H9 (cell line): ENCODE measurements at regions not wholly inside any gene's neighbourhood (a gene's known extent, or its start where the extent isn't known, plus 50 kb on each side); places are given as distances from the start of the nearest gene placed in this dataset.

Experiments
- DNase-seq: peaks from one replicate; pipeline ENCODE4 v3.0.0-alpha.2; 2017
- H2AFZ ChIP-seq: one replicate; pipeline ENCODE4 v1.6.1; 2013; ENCODE audit warnings: mild to moderate bottlenecking, low read length, control low read depth, moderate library complexity
- H2AK5ac ChIP-seq: 2 replicates; pipeline ENCODE4 v1.6.1; 2013; ENCODE audit warnings: low read length, control low read depth, mixed read lengths; ENCODE audit not compliant: insufficient read length
- H2BK120ac ChIP-seq: one replicate; pipeline ENCODE4 v1.6.1; 2013; ENCODE audit warnings: low read depth, mild to moderate bottlenecking, low read length, control low read depth, inconsistent platforms; ENCODE audit not compliant: poor library complexity, severe bottlenecking
- H2BK12ac ChIP-seq: 2 replicates; pipeline ENCODE4 v1.6.1; 2013; ENCODE audit warnings: low read length, control low read depth, mixed read lengths, low read depth; ENCODE audit not compliant: insufficient read length
- H2BK15ac ChIP-seq: 2 replicates; pipeline ENCODE4 v1.6.1; 2013; ENCODE audit warnings: low read depth, low read length, control low read depth
- H2BK20ac ChIP-seq: one replicate; pipeline ENCODE4 v1.6.1; 2013; ENCODE audit warnings: low read depth, mild to moderate bottlenecking, low read length, control low read depth, inconsistent platforms; ENCODE audit not compliant: poor library complexity, severe bottlenecking
- H2BK5ac ChIP-seq: 2 replicates; pipeline ENCODE4 v1.6.1; 2013; ENCODE audit warnings: low read length, control low read depth, mixed read lengths; ENCODE audit not compliant: insufficient read length
- H3K14ac ChIP-seq: 2 replicates; pipeline ENCODE4 v1.6.1; 2013; ENCODE audit warnings: low read length, control low read depth; ENCODE audit not compliant: insufficient read depth
- H3K18ac ChIP-seq: 2 replicates; pipeline ENCODE4 v1.6.1; 2013; ENCODE audit warnings: low read depth, mild to moderate bottlenecking, mixed read lengths, low read length, control low read depth; ENCODE audit not compliant: insufficient read length
- H3K23ac ChIP-seq: 2 replicates; pipeline ENCODE4 v1.6.1; 2013; ENCODE audit warnings: low read length, control low read depth, mixed read lengths, low read depth; ENCODE audit not compliant: insufficient read length
- H3K23me2 ChIP-seq: 2 replicates; pipeline ENCODE4 v1.6.1; 2013; ENCODE audit warnings: low read depth, mild to moderate bottlenecking, mixed read lengths, low read length, control low read depth; ENCODE audit not compliant: insufficient read length, poor library complexity, severe bottlenecking
- H3K27ac ChIP-seq: 2 replicates; pipeline ENCODE4 v1.5.1; 2013; ENCODE audit warnings: low read length, control low read depth, mixed read lengths, low read depth; ENCODE audit not compliant: insufficient read length
- H3K27me3 ChIP-seq: 2 replicates; pipeline ENCODE4 v1.6.1; 2013; ENCODE audit warnings: low read length, control low read depth, inconsistent platforms; ENCODE audit not compliant: insufficient read depth
- H3K4ac ChIP-seq: 2 replicates; pipeline ENCODE4 v1.6.1; 2013; ENCODE audit warnings: low read depth, mild to moderate bottlenecking, control low read depth, inconsistent platforms, low read length, moderate library complexity
- H3K4me1 ChIP-seq: 2 replicates; pipeline ENCODE4 v1.6.1; 2013; ENCODE audit warnings: low read length, control low read depth, inconsistent platforms; ENCODE audit not compliant: insufficient read depth
- H3K4me2 ChIP-seq: 2 replicates; pipeline ENCODE4 v1.6.1; 2013; ENCODE audit warnings: low read length, control low read depth, mixed read lengths; ENCODE audit not compliant: insufficient read length, insufficient read depth
- H3K56ac ChIP-seq: 2 replicates; pipeline ENCODE4 v1.6.1; 2013; ENCODE audit warnings: low read depth, mild to moderate bottlenecking, mixed read lengths, low read length, control low read depth; ENCODE audit not compliant: insufficient read length
- H3K79me1 ChIP-seq: 2 replicates; pipeline ENCODE4 v1.6.1; 2013; ENCODE audit warnings: low read depth, mild to moderate bottlenecking, moderate library complexity, low read length, control low read depth, inconsistent platforms; ENCODE audit not compliant: insufficient read depth, poor library complexity, severe bottlenecking
- H3K79me2 ChIP-seq: 2 replicates; pipeline ENCODE4 v1.6.1; 2013; ENCODE audit warnings: low read length, control low read depth, inconsistent platforms; ENCODE audit not compliant: insufficient read depth
- H3K9ac ChIP-seq: 2 replicates; pipeline ENCODE4 v1.6.1; 2013; ENCODE audit warnings: low read length, control low read depth, mixed read lengths; ENCODE audit not compliant: insufficient read length; ENCODE audit errors: extremely low read depth
- H3K9me3 ChIP-seq: one replicate; pipeline ENCODE4 v1.6.1; 2013; ENCODE audit warnings: low read depth, low read length, inconsistent platforms; ENCODE audit not compliant: control insufficient read depth
- H3T11ph ChIP-seq: one replicate; pipeline ENCODE4 v1.6.1; 2013; ENCODE audit warnings: mild to moderate bottlenecking, low read length, control low read depth, inconsistent platforms
- H4K20me1 ChIP-seq: one replicate; pipeline ENCODE4 v1.6.1; 2013; ENCODE audit not compliant: control insufficient read depth, insufficient read length, insufficient read depth
- H4K5ac ChIP-seq: 2 replicates; pipeline ENCODE4 v1.6.1; 2013; ENCODE audit warnings: low read depth, mild to moderate bottlenecking, mixed read lengths, low read length, control low read depth; ENCODE audit not compliant: insufficient read length
- H4K8ac ChIP-seq: replicated peaks from 2 replicates; pipeline ENCODE4 v1.6.1; 2013; ENCODE audit warnings: low read length, control low read depth, mixed read lengths, low read depth; ENCODE audit not compliant: insufficient read length
- H4K91ac ChIP-seq: 2 replicates; pipeline ENCODE4 v1.6.1; 2013; ENCODE audit warnings: low read depth, mild to moderate bottlenecking, moderate library complexity, mixed read lengths, low read length, control low read depth; ENCODE audit not compliant: insufficient read length
- H3K27ac Mint-ChIP-seq, 3 experiments: 2 replicates in 2 of 3; 3 replicates in 1 of 3; pipeline ENCODE4 v1.8.0; 2020 to 2021; ENCODE audit warnings: mixed read lengths in 3 of 3, mild to moderate bottlenecking in 1 of 3, moderate library complexity in 1 of 3
- H3K27me3 Mint-ChIP-seq: 2 replicates; pipeline ENCODE4 v1.8.0; 2021; ENCODE audit warnings: low read depth, mild to moderate bottlenecking, moderate library complexity, mixed read lengths
- H3K36me3 Mint-ChIP-seq, 3 experiments: 2 replicates in 2 of 3; 3 replicates in 1 of 3; pipeline ENCODE4 v1.8.0; 2020 to 2021; ENCODE audit warnings: low read depth in 3 of 3, mixed read lengths in 3 of 3; ENCODE audit not compliant: insufficient read depth in 1 of 3
- H3K4me1 Mint-ChIP-seq, 2 experiments: 2 replicates each; pipeline ENCODE4 v1.8.0; 2020; ENCODE audit warnings: mixed read lengths in 2 of 2
- H3K4me3 Mint-ChIP-seq, 2 experiments: 2 replicates in 1 of 2; 3 replicates in 1 of 2; pipeline ENCODE4 v1.8.0; 2020 to 2021; ENCODE audit warnings: mild to moderate bottlenecking in 2 of 2, mixed read lengths in 2 of 2, moderate library complexity in 1 of 2
- H3K9me3 Mint-ChIP-seq, 2 experiments: 2 replicates in 1 of 2; 3 replicates in 1 of 2; pipeline ENCODE4 v1.8.0; 2020; ENCODE audit warnings: mild to moderate bottlenecking in 2 of 2, mixed read lengths in 2 of 2, moderate library complexity in 1 of 2
- WGBS: extraction: QIAGEN DNeasy Blood & Tissue Kit; methylation state at CpG from one replicate; pipeline ENCODE4 v1.1.7; 2013; ENCODE audit warnings: missing lambda C conversion rate, low lambda C conversion rate, mixed read lengths; ENCODE audit not compliant: insufficient read length; ENCODE audit errors: extremely low coverage; 5-methylcytosine and 5-hydroxymethylcytosine counted together
- TF ChIP-seq, protein P1 (sequence below): fragments of 200-600 bp; sonication (generic); conservative IDR thresholded peaks from 3 replicates; pipeline ENCODE4 v1.8.0; 2021; ENCODE audit warnings: antibody characterized with exemption, mild to moderate bottlenecking

DNA sequence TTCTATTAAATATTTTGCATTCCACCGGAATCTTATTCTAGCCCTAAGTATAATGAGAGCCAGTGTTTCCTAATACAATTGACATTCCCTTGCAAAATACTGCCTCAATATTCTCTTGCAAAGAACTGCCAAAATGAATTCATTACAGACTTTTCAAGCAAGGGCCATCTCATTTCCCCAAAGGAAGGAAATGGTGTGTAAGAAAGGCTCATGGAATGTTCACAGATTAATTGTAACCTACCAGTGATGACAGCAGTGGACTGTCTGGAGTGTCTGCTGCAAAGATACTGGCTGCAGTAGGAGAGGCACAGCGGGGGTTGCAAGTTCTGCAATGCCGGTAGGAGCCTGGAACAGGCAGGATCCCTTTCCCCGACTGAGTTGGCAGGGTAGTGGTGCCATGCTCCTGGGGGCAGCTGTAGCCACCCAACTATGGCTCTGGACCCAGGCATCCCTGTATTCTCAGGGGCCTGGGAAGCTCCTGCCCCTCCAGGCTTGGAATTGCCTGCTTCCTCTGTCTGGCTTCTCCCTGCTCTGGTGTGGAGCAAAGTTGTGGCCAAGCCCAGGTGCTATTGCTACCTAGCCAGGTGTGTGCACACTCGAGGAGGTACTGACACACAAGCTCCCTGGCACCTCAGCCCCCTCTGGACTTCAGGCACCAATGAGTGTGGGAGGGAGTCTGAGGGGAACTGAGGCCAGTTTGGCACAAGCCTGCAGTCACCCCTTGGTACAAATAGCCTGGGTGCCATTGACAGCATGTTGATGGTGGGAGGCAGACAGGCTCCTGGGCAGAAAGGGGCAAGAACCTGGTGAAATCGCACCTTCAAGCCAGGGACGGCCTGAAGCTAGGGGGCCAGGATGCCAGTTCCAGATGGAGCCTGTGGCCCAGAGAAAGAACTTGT lies 1371.0 kb downstream of the KCNT2 start:
- Histone ChIP-seq H4K5ac (no peak overlapping the region), H3K27ac (no peak overlapping the region), H3K56ac (no peak overlapping the region), H3K9ac (no peak overlapping the region), H3K4ac (no peak overlapping the region), H3K9me3 (no peaks in the 10 kb centered on the region), H2AK5ac (no peak overlapping the region), H3K27me3 (no peaks in the 10 kb centered on the region), H3K4me2 (no peak overlapping the region), H3K23me2 (no peaks in the 10 kb centered on the region), H2BK12ac (no peak overlapping the region), H2BK5ac (no peak overlapping the region), H4K20me1 (no peaks in the 10 kb centered on the region), H2BK120ac (no peak overlapping the region), H3K79me1 (no peaks in the 10 kb centered on the region), H4K8ac (no peak overlapping the region), H3K18ac (no peak overlapping the region), H3K79me2 (no peaks in the 10 kb centered on the region), H3K14ac (no peak overlapping the region; the same call in 1 of the 2 replicates), H3T11ph (no peak overlapping the region), H2AFZ (no peak overlapping the region), H3K23ac (no peak overlapping the region), H2BK20ac (no peak overlapping the region), H3K4me1 (no peaks in the 10 kb centered on the region), H2BK15ac (no peak overlapping the region), H4K91ac (no peak overlapping the region)
- no peak for DNase-seq
- no peaks in the 10 kb centered on the region for H3K4me1 Mint-ChIP-seq
- no peaks in the 10 kb centered on the region for H3K27me3 Mint-ChIP-seq
- H3K9me3 Mint-ChIP-seq: no peaks in the 10 kb centered on the region; a peak in 1 of 5 replicates
- no peaks in the 10 kb centered on the region for H3K36me3 Mint-ChIP-seq
- H3K27ac Mint-ChIP-seq: no peak overlapping the region
- TF ChIP-seq, protein P1, sequence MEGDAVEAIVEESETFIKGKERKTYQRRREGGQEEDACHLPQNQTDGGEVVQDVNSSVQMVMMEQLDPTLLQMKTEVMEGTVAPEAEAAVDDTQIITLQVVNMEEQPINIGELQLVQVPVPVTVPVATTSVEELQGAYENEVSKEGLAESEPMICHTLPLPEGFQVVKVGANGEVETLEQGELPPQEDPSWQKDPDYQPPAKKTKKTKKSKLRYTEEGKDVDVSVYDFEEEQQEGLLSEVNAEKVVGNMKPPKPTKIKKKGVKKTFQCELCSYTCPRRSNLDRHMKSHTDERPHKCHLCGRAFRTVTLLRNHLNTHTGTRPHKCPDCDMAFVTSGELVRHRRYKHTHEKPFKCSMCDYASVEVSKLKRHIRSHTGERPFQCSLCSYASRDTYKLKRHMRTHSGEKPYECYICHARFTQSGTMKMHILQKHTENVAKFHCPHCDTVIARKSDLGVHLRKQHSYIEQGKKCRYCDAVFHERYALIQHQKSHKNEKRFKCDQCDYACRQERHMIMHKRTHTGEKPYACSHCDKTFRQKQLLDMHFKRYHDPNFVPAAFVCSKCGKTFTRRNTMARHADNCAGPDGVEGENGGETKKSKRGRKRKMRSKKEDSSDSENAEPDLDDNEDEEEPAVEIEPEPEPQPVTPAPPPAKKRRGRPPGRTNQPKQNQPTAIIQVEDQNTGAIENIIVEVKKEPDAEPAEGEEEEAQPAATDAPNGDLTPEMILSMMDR: no peak
- H3K4me3 Mint-ChIP-seq: no peak overlapping the region
- WGBS: no CpG with 5 or more reads among the region's 7 CpGs
